NCI-H774 (cell line): ENCODE measurements at regions not wholly inside any gene's neighbourhood (a gene's known extent, or its start where the extent isn't known, plus 50 kb on each side); places are given as distances from the start of the nearest gene placed in this dataset.

ENCODE experiments used
- DNase-seq: peaks from one replicate; lab custom pipeline; 2025; lab: John Stamatoyannopoulos, UW

DNA sequence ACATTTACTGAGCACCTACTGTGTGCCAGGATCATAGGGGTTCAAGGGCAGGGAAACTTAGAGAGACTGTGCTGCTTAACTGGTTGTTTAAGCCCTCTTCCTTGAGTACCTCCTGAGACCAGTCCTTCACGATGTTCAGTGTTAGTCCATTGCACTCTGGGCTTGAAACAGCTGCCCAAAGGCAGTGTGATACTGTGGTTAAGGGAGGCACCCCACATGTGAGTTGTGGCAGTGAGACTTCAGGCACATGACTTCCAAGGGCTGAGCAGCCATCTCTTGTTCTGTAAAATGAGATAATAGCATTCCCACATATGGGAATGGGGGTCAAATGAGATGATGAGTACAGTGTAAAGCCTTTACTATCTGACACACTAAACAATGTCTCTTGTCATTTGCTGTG lies 75.1 kb downstream of the LINGO1 start:
- DNase-seq, result no peak

DNA sequence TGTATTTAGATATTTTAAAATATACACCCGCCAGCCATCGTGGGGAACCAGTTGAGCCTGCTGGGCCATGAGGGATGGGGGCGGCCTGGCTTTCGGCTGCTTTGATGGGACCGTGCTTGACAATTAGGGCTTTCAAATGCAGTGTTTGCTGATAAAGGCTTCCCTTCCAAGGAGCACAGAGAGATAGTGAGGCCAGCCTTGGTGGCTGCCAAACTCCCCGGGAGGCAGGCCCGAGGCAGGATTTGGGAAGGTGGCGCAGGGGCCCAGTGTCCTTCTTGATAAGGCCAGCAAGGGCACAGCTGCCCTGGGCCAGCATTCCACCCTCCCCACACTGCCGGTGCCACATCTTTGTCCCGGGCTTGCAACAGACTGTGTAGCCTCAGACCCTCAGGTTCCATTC lies 75.6 kb downstream of the LINGO1 start:
- no peak for DNase-seq

DNA sequence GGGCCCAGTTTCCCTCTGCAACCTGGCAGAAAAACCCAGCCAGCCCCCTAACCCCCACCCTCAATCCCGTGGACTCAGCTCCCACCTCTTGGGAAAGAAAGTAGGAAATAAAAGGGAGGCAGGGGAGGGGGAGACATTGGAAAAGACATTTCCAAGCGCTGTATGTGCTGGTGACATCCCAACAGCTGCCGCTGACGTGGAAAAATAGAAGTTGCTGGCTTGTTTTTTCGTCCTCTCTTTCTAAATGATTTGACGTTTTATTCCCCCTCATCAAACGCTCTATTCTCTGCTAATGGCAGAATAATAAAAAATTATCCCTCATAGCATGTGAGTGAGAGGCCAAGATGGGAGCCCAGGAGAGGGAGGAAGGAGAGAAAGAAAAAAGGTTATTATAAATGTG lies 76.1 kb downstream of the LINGO1 start:
- DNase-seq, result no peak

DNA sequence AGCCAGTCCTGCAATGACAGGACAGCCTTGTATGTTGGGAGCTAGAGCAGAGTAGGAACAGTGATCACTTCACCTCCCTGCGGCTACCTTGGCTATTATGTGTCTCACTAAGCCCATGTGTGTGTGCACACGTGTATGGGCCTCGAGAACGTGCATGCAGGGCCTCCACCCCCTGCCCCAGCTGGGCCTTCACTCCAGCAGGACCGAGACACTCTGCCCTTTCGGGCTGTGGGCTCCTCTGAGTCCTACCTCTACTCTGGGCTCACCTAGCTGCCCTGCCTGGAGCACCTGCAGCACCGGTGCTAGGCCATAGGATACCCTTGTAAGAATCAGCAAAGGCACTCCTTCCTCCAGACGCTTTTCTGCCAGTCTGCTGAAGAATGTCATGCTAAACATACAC lies 77.5 kb downstream of the LINGO1 start:
- no peak for DNase-seq

DNA sequence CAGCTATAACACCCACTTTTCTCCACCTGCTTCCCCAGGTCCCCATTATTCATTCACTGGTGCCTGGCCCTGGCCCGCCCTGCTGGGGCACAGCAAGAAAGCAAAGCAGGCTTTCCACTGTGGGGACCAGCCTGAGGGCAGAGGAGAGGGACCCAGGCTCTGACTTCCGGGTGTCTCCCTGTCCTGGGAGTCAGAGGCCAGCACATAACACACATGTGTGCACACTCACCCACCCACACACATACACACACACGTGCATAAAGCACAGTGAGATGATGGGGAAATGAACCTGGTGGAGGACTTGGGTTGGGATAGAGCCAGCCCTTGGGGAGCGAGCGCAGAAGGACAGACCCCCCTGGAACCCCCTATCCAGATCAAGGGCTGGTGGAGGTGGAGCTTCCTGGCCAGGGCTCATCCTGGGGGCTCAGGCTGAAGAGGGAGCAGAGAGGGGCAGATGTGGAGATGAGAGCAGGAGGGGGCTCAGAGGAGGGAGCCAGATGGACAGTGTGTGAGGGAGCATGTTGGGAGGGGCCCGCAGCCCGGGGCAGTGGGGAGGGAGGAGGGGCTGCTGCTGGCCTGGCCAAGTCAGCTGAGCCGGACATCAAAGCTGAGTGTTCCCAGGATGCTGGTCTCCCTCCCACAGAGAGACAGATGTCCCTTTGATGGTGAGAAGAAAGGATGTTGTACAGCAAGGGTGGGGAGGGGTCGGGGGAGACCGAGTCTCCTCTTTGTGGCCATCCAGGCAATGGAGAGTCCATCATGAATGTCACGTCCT lies 78.2 kb downstream of the LINGO1 start:
- DNase-seq, result no peak

DNA sequence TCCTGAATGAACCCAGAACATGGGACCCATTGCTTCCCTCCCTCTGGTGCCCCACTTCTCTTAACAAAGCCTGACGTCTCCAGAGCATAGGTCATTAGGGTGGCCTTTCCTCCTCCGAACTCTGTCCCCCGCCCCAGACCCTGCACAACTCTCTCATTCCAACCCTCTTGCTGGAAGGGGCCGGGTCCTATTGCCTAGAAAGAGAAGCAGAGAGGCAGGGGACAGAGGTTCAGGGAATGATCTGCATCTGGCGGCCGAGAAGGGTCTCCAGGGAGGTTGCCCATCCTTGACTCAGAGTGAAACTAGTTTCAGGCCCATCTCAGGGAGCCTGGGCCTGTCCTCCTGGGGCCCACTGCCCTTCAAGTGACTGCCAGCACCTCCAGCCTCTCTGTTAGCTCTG lies 79.0 kb downstream of the LINGO1 start:
- no peak for DNase-seq

DNA sequence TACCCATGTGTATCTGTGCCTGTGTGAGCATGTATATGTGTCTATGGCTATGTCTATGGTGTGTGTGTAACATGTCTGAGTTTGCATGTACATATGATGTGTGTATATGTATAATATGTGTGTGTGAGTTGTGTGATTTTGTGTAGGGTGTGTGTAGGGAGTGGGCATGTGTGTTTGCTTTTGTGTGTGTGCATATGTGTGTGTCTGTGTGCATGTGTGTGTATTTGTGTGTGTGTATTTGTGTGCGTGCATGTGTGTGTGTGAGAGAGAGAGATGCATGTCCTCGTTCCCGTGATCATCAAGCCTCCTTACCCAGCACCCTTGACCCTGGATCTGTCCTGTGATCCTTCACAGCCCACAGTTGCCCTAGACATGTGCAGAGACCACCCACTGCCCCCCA lies 79.5 kb downstream of the LINGO1 start:
- DNase-seq, result no peak

DNA sequence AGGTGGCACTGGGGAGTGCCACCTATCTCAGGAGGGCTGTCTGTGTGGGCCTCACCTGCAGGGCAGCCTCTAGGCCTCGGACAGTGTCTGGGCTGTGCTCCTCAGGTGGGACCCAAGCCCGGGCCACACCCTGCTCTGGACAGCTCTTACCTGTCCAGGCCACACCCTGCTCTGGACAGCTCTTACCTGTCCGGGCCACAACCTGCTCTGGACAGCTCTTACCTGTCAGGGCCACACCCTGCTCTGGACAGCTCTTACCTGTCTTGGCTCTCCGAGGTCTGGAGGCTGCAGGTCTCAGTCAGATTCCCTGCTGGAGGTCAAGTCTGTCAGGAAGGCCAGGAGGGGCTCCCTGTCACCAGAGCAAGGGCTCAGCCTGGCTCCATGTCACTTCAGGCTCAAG lies 80.6 kb downstream of the LINGO1 start:
- no peak for DNase-seq

DNA sequence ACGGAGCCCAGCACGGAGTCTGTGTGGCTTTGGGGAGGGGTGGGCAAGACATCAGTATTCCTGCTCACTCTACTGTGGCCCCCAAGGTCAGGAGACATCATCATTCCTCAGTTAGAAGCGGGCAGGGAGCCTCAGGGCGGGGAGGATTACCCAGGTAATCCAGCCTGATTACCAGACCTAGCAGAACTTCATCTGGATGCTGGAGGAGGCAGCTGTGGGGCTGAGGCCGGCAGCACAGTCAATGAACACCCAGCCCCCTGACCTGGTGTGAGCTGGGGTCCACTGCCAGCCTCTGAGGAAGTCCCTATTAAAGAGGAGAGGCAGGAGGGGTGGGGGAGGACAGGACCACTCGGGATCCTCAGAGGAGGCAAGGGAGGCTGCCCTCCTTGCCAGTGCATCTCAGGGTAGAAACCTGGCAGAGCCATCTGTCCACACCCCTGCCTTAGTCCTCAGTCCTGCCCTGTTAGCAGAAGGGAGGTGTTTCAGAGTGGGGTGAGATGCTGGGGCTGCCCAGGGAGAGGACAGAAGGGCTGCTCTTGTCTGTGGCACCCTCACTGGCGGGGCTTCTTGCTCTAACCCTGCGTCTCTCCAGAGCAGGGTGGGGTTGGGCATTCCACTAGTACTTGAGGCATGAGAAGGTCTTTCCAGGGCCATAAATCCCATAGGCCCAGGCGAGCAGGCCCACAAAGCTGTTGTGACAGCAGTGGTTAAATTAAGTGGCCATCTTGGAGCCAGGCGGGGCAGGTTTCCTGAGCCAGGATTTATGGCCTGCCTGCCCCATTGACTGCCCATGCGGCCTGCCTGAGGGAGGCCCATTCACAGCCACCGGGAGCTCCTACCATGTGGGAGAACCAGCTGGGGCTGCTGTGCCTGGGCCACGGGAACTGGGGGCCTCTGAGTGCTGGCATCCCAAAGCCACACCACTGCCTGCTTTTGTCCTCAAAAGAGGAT lies 82.1 kb downstream of the LINGO1 start:
- DNase-seq, result no peak

DNA sequence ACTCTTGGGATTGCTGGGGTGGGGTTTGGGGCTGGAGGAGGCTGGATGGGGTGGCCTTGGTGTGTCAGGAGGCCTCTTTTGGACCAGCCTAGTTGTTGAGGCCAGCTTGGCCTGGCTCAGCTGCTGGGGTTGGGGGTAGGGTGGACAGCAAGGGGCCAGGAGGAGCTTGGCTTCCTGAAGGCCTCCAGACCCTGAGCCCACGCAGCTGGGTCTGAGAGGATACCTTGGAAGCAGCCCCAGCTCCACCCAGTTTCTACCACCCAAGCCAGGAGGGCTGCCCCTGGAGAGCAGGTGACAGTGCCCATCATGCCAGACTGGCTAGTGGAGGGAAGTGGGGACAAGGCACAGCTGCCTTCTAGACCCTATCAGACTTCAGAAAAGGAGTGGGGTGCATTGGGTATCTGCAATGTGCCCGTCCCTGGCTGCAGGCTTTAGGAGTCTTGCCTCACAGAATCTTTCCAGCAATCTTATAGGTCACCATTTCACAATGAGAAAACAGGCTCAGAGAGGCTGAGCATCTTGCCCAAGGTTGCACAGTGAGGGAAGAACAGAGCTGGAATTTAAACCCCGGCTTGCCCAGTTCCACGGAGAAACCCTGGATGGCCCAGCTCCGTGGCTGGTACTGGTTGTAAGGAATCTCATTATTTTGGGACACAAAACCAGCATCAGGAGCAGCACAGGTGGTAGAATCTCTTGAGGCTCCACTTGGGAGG lies 83.0 kb downstream of the LINGO1 start:
- no peak for DNase-seq

DNA sequence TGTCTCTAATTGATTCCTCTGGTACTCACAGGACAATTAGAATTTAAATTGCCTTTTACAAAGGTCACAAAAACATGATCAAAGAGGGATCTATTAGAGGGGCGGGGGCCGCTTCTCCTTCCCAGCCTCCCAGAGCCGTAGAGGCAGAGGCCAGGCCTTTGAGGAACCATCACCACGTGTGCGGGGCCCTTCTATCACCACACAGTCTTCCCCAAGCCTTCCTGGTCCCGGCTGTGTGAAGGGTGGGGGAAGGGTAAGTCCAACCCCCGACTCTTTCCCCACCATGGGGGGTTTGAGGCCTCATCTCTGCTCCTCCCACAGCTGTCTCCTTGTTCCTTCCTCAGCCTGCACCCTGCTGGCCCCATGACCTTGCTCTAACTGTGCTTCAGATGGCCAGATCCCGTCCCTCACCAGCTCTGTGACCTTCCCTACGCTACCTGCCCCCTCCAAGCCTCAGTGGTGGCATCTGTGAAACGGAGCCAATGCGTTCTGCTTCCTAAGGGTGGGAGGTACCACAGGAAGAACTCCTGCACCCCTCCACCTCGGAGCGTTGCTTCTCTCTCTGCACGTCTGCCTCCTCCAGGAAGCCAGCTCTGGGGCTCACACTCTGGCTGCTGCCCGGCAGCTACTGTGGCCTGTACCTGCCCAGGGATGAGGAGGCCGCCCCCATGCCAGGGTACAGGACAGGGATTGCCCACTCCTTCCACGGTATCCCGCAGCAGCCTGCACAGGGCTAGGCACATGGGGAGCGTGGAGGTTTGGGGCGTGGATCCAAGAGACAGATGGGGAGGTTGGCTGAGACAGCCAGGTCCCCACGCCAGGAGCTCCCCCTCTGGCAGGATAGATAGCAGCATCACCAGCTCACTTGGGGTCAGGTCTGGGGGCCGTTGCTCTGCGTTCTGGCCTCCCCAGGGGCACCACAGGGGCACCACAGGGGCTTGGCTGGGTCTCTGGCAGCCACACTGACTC lies 83.8 kb downstream of the LINGO1 start:
- DNase-seq, result no peak

DNA sequence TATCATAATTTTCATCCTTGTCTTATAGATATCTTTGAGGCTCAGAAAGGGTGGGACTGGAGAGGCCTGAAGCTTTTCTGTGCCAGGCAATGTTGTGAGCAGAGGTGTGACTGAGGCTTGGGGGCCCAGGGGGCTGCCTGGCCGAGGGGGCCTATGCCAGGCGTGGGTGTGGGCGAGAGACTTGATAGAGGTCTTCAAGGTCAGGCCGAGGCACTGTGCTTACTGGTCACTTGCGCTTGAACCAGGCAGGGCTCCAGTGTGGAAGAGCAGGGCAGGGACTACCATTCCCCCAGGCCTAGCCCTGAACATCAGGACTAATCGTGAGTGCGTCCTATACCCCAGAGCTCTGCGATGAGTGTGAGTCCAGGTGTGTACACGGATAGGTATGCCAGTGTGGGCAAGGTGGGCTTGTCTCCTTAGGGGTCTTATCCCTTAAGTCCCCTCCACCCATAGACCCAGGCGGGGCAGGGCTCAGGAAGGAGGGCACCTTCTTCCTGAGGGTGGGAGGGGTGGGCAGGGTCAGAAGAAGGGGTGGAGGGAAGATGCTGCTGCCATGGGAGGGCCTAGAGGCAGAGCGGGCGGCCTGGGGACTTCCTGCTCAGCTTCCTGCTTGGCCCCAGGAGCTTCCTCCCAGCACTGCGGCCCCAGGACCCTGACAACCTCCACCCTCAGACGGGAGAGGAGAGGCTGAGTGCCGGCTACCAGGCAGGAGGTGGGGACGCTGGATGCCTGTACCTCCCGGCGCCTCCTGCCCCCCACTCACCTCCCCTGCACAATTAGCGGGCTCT lies 84.7 kb downstream of the LINGO1 start:
- DNase-seq, result no peak

DNA sequence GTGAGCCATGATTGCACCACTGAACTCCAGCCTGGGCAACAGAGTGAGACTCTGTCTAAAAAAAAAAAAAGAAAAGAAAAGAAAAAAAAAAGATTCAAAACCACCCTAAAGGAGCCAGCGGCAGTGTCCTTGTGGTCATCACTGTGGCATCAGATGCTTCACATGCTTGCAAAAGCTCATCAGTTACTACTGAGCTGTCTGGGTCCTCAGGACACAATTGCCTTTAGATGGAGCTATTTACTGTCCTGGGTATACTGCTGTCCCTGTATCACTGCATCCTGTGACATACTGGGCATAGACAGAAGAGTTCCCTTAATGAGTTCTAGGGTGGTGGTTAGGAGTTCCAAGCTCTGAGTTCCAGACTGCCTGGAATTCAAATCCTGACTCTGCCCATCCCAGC lies 85.8 kb downstream of the LINGO1 start:
- DNase-seq, result no peak

DNA sequence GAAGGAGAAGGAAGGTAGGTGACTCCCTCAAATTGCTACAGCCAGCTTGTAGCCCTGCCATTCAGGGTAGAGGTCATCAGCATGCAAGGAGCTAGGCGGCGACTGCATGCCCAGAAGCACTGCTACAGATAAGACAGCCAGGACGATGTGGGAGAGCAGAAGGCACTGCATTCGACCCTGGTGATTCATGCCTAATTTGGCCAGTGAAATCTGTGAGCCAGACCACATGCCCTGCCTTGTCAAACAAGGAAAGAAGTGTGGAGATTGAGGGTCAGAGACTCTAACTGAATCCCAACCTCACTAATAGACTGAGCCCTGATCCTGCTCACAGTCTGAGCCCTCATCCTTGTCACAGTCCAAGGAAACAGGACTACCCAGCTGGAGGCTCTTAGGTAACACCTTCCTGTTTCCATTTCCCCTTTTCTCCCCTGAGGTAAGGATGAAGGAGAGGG lies 86.6 kb downstream of the LINGO1 start:
- no peak for DNase-seq

DNA sequence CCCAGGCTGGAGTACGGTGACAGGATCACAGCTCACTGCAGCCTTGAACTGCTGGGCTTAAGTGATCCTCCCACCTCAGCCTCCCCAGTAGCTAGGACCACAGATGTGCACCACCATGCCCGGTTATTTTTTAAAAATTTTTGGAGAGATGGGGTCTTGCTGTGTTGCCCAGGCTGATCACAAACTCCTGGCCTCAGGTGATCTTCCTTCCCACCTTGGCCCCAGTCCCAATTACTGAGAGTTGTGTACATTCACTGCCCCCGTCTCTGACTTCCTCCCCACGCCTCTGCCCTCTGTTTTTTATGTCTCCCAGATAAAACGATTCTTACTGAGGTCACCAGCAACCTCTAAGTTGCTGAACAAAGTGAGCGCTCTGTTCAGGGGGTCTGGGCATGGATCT lies 87.7 kb downstream of the LINGO1 start:
- no peak for DNase-seq

DNA sequence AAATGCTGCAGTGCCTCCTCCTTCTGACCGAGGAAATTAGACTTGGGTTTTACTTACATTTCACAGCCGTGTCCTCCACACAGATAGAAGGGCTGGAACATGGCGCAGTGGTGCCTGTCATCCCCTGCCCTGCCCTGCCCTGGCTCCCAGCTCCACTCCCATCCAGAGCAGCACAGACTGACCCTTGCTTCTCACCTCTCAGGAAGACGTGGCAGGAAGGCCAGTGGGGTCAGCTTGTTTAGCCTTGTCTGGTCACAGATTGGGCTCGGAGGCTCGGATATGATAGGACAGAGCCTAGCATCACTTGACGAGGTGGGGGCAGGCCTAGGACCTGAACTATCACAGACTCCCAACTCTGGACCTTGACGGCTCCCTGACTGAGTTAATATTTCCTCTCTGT lies 88.5 kb downstream of the LINGO1 start:
- no peak for DNase-seq

DNA sequence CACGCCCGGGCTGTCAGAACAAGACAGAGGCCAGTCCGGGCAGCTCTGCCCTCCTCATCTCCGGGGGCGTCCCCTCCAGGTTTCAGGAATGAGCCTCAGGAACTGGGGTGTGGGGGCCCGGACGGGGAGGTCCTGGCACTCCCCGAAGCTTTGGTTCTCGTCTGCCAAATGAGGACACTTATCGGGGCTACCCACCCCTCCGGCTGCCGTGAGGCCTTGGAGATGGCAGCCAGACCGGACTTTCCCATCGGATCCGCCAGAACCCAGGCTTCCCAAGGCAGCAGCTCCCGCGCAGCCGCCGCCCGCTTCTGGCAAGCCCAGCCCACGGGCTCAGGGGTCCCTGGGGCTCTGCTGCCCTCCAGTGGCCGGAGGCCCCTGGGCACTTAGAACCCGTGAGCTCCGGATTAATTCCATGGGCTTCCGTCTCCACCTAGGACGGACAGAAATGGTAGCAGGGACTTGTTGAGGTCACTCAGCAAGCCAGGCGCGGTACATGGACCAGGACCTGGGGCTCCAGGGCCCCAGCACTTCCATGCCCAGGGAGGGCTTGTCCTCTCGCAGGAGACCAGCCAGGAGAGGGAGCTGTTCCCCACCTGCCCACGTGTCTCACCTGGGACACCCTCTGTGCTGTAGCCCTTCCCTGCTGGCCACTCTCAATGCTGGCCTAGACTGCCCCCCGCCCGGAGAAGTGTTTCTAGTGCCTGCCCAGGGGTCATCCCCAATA lies 89.4 kb downstream of the LINGO1 start:
- peak; percentile 78 for DNase-seq

DNA sequence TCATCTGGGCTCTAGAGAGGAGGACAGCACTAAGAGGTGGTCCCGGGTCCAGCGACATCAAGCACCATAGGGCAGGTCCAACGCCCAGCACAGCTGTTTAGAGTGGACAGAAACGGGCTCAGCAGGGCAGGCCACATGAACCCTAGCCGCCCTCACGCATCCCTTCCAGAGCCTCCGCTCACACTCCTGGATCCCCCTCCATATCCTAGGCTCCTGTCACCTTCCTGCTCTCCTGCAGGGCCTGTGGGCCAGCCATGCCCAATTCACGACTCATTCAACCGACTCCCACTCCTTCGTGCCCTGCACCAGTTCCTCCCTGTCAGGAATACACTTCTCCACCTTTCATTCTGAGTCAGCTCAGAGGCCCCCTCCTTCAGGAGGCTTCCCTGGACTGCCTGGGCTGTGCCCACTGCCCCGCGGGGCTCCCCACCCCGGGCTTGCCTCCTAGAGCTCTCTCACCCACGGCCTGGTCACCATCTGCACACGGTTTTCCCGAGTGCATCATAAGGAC lies 90.2 kb downstream of the LINGO1 start:
- no peak for DNase-seq

DNA sequence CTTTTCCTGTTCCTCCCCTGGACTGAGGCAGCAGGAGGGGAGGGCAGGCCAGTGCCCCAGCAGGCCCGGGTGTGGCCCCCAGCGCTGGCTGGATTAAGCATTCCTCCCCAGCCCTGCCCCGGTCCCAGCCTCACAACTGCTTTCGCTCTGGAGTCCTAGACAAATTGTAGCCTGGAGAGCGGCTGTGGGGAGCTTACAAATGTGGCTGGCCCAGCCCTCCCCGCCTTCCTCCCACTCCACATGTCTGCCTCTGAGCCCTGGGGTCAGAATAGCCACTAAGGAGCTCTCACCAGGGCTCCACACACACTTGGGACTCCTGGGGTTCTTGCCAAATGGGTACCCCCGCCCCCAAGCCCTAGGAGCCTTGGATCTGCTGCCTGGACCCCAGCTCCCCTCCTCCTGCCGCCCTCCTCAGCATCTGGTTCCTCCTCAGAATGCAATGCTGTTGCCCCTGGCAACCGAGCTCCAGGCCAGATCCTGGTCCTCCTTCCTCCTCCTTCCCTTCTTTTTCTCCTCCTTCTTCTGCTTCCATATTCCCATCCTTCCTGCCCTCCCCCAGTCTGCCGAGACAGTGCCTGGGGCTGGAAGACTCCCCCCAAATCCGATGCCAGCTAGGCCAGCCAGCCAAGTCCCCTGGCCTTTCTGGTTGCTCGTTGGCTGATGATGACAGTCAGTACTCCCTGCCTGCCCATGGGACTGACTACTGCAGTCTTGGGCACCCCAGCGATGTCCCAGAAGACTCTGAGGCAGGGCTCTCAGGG lies 91.1 kb downstream of the LINGO1 start:
- DNase-seq, result no peak
